H1 (cell line): ENCODE measurements at regions not wholly inside any gene's neighbourhood (a gene's known extent, or its start where the extent isn't known, plus 50 kb on each side); places are given as distances from the start of the nearest gene placed in this dataset.
"Not testable (repeated sequence)": the region's sequence is repeated elsewhere in the genome, so short reads cannot be mapped to it uniquely, and the experiment has no call there.

Source experiments
- GABPA ChIP-seq: IDR thresholded peaks from 2 replicates; pipeline ENCODE4 v1.6.1; 2011; ENCODE audit warnings: mild to moderate bottlenecking, low read length, moderate library complexity, borderline replicate concordance; ENCODE audit not compliant: insufficient read depth
- JUND ChIP-seq: IDR thresholded peaks from 2 replicates; pipeline ENCODE4 v1.6.1; 2011; ENCODE audit warnings: mild to moderate bottlenecking, improper control_type of control experiment, low read length
- NANOG ChIP-seq: IDR thresholded peaks from 2 replicates; pipeline ENCODE4 v1.6.1; 2011; ENCODE audit warnings: low read length, low read depth, mild to moderate bottlenecking, inconsistent platforms; ENCODE audit not compliant: insufficient read depth, poor library complexity, severe bottlenecking
- SP1 ChIP-seq: IDR thresholded peaks from 2 replicates; pipeline ENCODE4 v1.6.1; 2011; ENCODE audit warnings: low read depth, low read length
- TF ChIP-seq, protein P1 (sequence below), 3 experiments: IDR thresholded peaks; 1 replicate in 2 of 3; 2 replicates in 1 of 3; pipeline versions ENCODE4 v1.5.1 to v1.6.1; 2011; ENCODE audit warnings: low read length in 3 of 3, mild to moderate bottlenecking in 3 of 3, inconsistent platforms in 2 of 3, low read depth in 1 of 3, moderate library complexity in 1 of 3; ENCODE audit not compliant: insufficient read depth in 1 of 3; ENCODE audit errors: control extremely low read depth in 1 of 3
- TF ChIP-seq, protein P2 (sequence below): IDR thresholded peaks from 2 replicates; pipeline ENCODE4 v1.6.1; 2011; ENCODE audit warnings: low read length, improper control_type of control experiment

GRCh38 chr11:91481875-91482274 lies 742.7 kb upstream of the FAT3 start:
- TF ChIP-seq JUND, SP1, GABPA, NANOG: not testable (repeated sequence)
- TF ChIP-seq, protein P1, sequence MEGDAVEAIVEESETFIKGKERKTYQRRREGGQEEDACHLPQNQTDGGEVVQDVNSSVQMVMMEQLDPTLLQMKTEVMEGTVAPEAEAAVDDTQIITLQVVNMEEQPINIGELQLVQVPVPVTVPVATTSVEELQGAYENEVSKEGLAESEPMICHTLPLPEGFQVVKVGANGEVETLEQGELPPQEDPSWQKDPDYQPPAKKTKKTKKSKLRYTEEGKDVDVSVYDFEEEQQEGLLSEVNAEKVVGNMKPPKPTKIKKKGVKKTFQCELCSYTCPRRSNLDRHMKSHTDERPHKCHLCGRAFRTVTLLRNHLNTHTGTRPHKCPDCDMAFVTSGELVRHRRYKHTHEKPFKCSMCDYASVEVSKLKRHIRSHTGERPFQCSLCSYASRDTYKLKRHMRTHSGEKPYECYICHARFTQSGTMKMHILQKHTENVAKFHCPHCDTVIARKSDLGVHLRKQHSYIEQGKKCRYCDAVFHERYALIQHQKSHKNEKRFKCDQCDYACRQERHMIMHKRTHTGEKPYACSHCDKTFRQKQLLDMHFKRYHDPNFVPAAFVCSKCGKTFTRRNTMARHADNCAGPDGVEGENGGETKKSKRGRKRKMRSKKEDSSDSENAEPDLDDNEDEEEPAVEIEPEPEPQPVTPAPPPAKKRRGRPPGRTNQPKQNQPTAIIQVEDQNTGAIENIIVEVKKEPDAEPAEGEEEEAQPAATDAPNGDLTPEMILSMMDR (IDR thresholded peaks at IDR 0.05; ENCODE audit: control extremely low read depth in 1 of 3, insufficient read depth in 1 of 3, low read depth in 1 of 3, low read length in 3 of 3), result not testable (repeated sequence)
- TF ChIP-seq, protein P2, sequence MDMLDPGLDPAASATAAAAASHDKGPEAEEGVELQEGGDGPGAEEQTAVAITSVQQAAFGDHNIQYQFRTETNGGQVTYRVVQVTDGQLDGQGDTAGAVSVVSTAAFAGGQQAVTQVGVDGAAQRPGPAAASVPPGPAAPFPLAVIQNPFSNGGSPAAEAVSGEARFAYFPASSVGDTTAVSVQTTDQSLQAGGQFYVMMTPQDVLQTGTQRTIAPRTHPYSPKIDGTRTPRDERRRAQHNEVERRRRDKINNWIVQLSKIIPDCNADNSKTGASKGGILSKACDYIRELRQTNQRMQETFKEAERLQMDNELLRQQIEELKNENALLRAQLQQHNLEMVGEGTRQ, result not testable (repeated sequence)
